ENCODE measurements at regions not wholly inside any gene's neighbourhood (a gene's known extent, or its start where the extent isn't known, plus 50 kb on each side); places are given as distances from the start of the nearest gene placed in this dataset.

GRCh38 chr12:115646210-115646609 is 631.3 kb downstream of the MED13L start:
- no peak for DNase-seq (ENCODE audit: low read depth in 2 of 2)

- DNase-seq (ENCODE audit: low read depth in 2 of 2): no peak
Measured at GRCh38 chr12:115640929-115641328, 636.6 kb downstream of the MED13L start.

- DNase-seq (ENCODE audit: low read depth in 2 of 2): no peak
Measured at GRCh38 chr12:115639648-115640012, 637.9 kb downstream of the MED13L start.

GRCh38 chr12:115638733-115639647 is 638.5 kb downstream of the MED13L start:
- DNase-seq (ENCODE audit: low read depth in 2 of 2): no peak

- DNase-seq (ENCODE audit: low read depth in 2 of 2): no peak
Measured at GRCh38 chr12:115636546-115636945, 640.9 kb downstream of the MED13L start.

GRCh38 chr12:115632308-115632707 is 645.2 kb downstream of the MED13L start:
- no peak for DNase-seq (ENCODE audit: low read depth in 2 of 2)

GRCh38 chr12:115630136-115630535 is 647.4 kb downstream of the MED13L start:
- no peak for DNase-seq (ENCODE audit: low read depth in 2 of 2)

- no peak for DNase-seq (ENCODE audit: low read depth in 2 of 2)
Measured at GRCh38 chr12:115626210-115626609, 651.3 kb downstream of the MED13L start.

- no peak for DNase-seq (ENCODE audit: low read depth in 2 of 2)
Measured at GRCh38 chr12:115623764-115624334, 653.6 kb downstream of the MED13L start.

- no peak for DNase-seq (ENCODE audit: low read depth in 2 of 2)
Measured at GRCh38 chr12:115623275-115623674, 654.2 kb downstream of the MED13L start.

GRCh38 chr12:115620816-115621215 is 656.7 kb downstream of the MED13L start:
- no peak for DNase-seq (ENCODE audit: low read depth in 2 of 2)

- DNase-seq (ENCODE audit: low read depth in 2 of 2): no peak
Measured at GRCh38 chr12:115619889-115620288, 657.6 kb downstream of the MED13L start.

- no peak for DNase-seq (ENCODE audit: low read depth in 2 of 2)
Measured at GRCh38 chr12:115619061-115619460, 658.4 kb downstream of the MED13L start.

- DNase-seq (ENCODE audit: low read depth in 2 of 2): no peak
Measured at GRCh38 chr12:115618105-115618504, 659.4 kb downstream of the MED13L start.

GRCh38 chr12:115617391-115617790 is 660.1 kb downstream of the MED13L start:
- no peak for DNase-seq (ENCODE audit: low read depth in 2 of 2)

GRCh38 chr12:115611477-115611876 is 666.0 kb downstream of the MED13L start:
- DNase-seq (ENCODE audit: low read depth in 2 of 2): no peak

GRCh38 chr12:115609347-115609746 is 668.1 kb downstream of the MED13L start:
- DNase-seq (ENCODE audit: low read depth in 2 of 2): peak; percentile 44 to 52

- no peak for DNase-seq (ENCODE audit: low read depth in 2 of 2)
Measured at GRCh38 chr12:115606040-115606439, 671.5 kb downstream of the MED13L start.

- peak; percentile 64 to 71 for DNase-seq (ENCODE audit: low read depth in 2 of 2)
Measured at GRCh38 chr12:115598871-115599811, 678.4 kb downstream of the MED13L start.

GRCh38 chr12:115597157-115597712 is 680.3 kb downstream of the MED13L start:
- DNase-seq (ENCODE audit: low read depth in 2 of 2): peak; percentile 21 to 25

GRCh38 chr12:115588131-115588530 is 689.4 kb downstream of the MED13L start:
- DNase-seq (ENCODE audit: low read depth in 2 of 2): no peak

- DNase-seq (ENCODE audit: low read depth in 2 of 2): no peak
Measured at GRCh38 chr12:115584156-115584555, 693.3 kb downstream of the MED13L start.
